ENCODE measurements at regions not wholly inside any gene's neighbourhood (a gene's known extent, or its start where the extent isn't known, plus 50 kb on each side); places are given as distances from the start of the nearest gene placed in this dataset.

- DNase-seq (ENCODE audit: extremely low read depth, insufficient read length) = no peak
- Histone ChIP-seq H3K27me3 (replicated peaks; ENCODE audit: control insufficient read depth, insufficient read depth, low read length) (no peaks in the 10 kb centered on the region), H3K4me3 (replicated peaks; ENCODE audit: low read depth, low read length) (no peak overlapping the region), H3K36me3 (ENCODE audit: control insufficient read depth, insufficient read depth, low read length) (no peaks in the 10 kb centered on the region)
- TF ChIP-seq, protein P1, sequence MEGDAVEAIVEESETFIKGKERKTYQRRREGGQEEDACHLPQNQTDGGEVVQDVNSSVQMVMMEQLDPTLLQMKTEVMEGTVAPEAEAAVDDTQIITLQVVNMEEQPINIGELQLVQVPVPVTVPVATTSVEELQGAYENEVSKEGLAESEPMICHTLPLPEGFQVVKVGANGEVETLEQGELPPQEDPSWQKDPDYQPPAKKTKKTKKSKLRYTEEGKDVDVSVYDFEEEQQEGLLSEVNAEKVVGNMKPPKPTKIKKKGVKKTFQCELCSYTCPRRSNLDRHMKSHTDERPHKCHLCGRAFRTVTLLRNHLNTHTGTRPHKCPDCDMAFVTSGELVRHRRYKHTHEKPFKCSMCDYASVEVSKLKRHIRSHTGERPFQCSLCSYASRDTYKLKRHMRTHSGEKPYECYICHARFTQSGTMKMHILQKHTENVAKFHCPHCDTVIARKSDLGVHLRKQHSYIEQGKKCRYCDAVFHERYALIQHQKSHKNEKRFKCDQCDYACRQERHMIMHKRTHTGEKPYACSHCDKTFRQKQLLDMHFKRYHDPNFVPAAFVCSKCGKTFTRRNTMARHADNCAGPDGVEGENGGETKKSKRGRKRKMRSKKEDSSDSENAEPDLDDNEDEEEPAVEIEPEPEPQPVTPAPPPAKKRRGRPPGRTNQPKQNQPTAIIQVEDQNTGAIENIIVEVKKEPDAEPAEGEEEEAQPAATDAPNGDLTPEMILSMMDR (IDR thresholded peaks at IDR 0.05; ENCODE audit: insufficient read depth, low read length, poor library complexity, severe bottlenecking) = no peak
Observed at GRCh38 chr10:128776673-128777252, 650.5 kb upstream of the MKI67 start.

DNA sequence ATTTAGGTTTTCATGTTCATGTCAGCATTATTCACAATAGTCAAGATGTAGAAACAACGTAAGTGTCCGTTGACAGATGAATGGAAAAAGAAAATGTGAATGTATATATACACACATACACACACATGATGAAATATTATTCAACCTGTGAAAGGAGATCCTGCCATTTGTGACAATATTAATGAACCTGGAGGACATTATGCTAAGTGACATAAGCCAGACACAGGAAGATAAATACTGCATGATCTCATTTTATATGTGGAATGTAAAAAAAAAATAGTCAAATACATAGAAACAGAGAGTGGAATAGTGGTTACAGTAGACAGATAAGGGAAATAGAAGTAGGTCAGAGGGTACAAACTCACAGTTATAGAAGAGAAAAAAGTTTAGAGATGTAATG is 651.1 kb upstream of the MKI67 start:
- H3K4me3 ChIP-seq (replicated peaks; ENCODE audit: low read depth, low read length) = no peak overlapping the region
- no peaks in the 10 kb centered on the region for H3K27me3 ChIP-seq (replicated peaks; ENCODE audit: control insufficient read depth, insufficient read depth, low read length)
- no peak for DNase-seq (ENCODE audit: extremely low read depth, insufficient read length)
- H3K36me3 ChIP-seq (ENCODE audit: control insufficient read depth, insufficient read depth, low read length) = no peaks in the 10 kb centered on the region
- TF ChIP-seq, protein P1 (IDR thresholded peaks at IDR 0.05; ENCODE audit: insufficient read depth, low read length, poor library complexity, severe bottlenecking) = no peak

DNA sequence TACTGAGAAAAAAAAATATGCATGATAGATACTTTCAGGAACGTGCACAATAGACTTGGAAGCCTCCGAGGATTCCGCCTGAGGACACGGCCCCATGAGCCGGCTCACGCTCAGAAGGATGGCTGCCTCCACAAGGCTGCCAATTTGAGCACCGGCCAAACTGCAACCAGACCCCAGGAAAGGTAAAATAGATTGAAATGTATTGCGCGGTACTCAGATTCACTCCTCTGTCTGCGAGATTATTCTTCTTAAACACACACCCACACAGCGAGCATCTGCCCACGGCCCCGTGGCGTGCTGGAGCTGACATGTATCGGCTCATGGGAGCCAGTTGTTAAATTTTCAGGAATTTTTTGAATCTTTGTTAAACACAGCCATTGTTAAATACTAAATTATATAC is 653.2 kb upstream of the MKI67 start:
- no peaks in the 10 kb centered on the region for H3K27me3 ChIP-seq (replicated peaks; ENCODE audit: control insufficient read depth, insufficient read depth, low read length)
- TF ChIP-seq, protein P1 (IDR thresholded peaks at IDR 0.05; ENCODE audit: insufficient read depth, low read length, poor library complexity, severe bottlenecking) = no peak
- no peaks in the 10 kb centered on the region for H3K36me3 ChIP-seq (ENCODE audit: control insufficient read depth, insufficient read depth, low read length)
- H3K4me3 ChIP-seq (replicated peaks; ENCODE audit: low read depth, low read length) = no peak overlapping the region
- no peak for DNase-seq (ENCODE audit: extremely low read depth, insufficient read length)

- no peaks in the 10 kb centered on the region for H3K27me3 ChIP-seq (replicated peaks; ENCODE audit: control insufficient read depth, insufficient read depth, low read length)
- TF ChIP-seq, protein P1 (IDR thresholded peaks at IDR 0.05; ENCODE audit: insufficient read depth, low read length, poor library complexity, severe bottlenecking) = no peak
- no peak for DNase-seq (ENCODE audit: extremely low read depth, insufficient read length)
Observed at GRCh38 chr10:128780156-128780761, 654.0 kb upstream of the MKI67 start.

GRCh38 chr10:128781637-128782036 is 655.4 kb upstream of the MKI67 start:
- no peaks in the 10 kb centered on the region for H3K36me3 ChIP-seq (ENCODE audit: control insufficient read depth, insufficient read depth, low read length)
- DNase-seq (ENCODE audit: extremely low read depth, insufficient read length) = no peak
- no peak overlapping the region for H3K4me3 ChIP-seq (replicated peaks; ENCODE audit: low read depth, low read length)
- no peaks in the 10 kb centered on the region for H3K27me3 ChIP-seq (replicated peaks; ENCODE audit: control insufficient read depth, insufficient read depth, low read length)
- TF ChIP-seq, protein P1 (IDR thresholded peaks at IDR 0.05; ENCODE audit: insufficient read depth, low read length, poor library complexity, severe bottlenecking) = no peak

More at GRCh38 chr10:128780156-128780761, 654.0 kb upstream of the MKI67 start:
- Histone ChIP-seq H3K36me3 (ENCODE audit: control insufficient read depth, insufficient read depth, low read length) (no peaks in the 10 kb centered on the region), H3K4me3 (replicated peaks; ENCODE audit: low read depth, low read length) (no peak overlapping the region)

All from GM06990 (cell line).